ENCODE measurements at regions not wholly inside any gene's neighbourhood (a gene's known extent, or its start where the extent isn't known, plus 50 kb on each side); places are given as distances from the start of the nearest gene placed in this dataset.

GRCh38 chr6:154650351-154650750 lies 82.9 kb upstream of the SCAF8 start:
- TF ChIP-seq CTCF (IDR thresholded peaks at IDR 0.05) (no peak), EZH2 (IDR thresholded peaks at IDR 0.05) (no peak), EZH2phosphoT487 (IDR thresholded peaks at IDR 0.05) (no peak)

All from neural progenitor cell (in vitro differentiated cells).